NCI-H345 (cell line): ENCODE measurements at regions not wholly inside any gene's neighbourhood (a gene's known extent, or its start where the extent isn't known, plus 50 kb on each side); places are given as distances from the start of the nearest gene placed in this dataset.

Experiments
- DNase-seq: peaks from one replicate; lab custom pipeline; 2025; lab: John Stamatoyannopoulos, UW

DNA sequence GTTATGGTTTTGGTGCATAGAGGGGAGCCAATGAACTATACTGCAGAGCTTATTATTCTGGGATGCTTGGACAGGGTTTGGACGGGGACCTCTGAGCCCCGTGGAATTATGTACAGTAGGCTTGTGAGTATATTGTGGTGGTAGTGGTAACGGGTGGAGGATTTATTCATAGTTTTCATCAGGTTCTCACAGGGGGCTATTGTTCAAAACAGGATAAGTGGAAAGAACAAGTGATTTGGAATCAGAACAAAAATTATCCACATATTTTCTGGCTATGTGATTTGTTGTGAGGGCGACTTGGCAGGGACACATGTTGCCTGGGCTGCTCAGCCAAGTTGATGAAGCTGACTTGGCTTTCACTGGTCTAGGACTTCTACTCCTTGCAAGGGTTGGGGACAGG, 64.6 kb upstream of the ELOVL5 start:
- no peak for DNase-seq

DNA sequence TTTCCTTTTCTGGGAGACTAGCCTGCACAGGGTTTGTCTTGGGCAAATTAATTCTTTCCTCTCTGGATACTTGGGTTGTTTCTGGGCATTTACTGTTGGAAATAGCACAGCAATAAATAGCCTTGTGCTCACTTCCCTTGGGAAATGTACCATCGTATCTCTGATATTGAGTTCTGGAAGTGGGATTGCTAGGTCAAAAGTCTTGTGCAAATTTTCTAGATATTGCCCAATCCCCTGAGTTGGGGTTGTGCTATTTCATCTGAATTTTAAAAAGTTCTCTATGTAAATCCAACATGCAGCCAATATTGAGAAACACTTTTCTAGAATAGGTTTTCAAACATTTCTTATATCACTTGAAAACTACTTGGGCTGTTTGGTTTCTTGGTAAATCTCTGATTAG, 64.0 kb upstream of the ELOVL5 start:
- no peak for DNase-seq

DNA sequence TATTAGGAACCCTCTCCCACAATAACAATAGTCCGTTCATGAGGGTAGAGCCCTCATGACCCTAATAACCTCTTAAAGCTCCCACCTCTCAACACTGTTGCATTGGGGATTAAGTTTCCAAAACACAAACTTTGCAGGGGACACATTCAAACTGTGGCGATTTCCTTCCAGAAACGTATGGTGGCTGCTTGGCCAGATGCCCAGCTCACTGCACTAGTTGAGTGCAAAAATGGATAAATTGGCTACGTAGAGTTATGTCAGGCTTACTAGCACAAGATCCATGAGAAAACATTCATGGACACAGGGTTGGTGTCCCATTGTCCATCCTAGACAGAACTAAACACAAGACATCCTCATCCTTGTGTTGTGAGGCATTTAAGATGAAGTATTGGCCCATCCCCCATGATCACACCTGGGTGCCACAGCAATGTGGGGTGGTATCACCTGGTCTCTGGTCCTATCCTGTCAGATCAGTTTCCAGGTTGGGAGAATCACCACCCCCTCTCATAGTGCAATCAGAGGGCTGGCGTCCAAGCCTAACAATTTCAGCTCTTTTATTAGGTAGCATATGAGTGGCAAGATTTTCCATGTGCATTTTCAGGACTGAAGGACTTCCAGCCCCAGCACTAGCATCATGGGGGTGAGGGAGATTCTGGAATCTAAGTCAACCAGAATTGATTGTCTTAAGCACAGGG, 63.4 kb upstream of the ELOVL5 start:
- no peak for DNase-seq

DNA sequence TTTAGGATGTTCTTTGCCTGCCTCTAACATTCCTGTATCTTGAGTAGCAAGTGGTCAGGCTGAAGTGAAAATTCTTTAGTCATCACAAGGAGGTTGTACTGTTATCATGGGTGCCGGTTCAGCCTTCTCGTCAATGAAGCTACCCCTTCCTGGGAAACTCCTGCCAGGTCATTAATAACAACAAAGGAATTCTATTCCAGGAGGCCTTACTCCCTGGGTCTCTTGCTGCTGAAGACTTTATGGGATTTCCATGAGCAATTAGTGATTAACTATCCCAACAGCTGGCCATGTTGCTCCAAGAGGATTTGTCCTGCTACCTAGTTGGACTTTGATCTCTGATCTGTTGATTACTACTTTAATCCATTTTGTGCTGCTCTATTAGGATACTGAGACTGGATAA, 62.7 kb upstream of the ELOVL5 start:
- no peak for DNase-seq

DNA sequence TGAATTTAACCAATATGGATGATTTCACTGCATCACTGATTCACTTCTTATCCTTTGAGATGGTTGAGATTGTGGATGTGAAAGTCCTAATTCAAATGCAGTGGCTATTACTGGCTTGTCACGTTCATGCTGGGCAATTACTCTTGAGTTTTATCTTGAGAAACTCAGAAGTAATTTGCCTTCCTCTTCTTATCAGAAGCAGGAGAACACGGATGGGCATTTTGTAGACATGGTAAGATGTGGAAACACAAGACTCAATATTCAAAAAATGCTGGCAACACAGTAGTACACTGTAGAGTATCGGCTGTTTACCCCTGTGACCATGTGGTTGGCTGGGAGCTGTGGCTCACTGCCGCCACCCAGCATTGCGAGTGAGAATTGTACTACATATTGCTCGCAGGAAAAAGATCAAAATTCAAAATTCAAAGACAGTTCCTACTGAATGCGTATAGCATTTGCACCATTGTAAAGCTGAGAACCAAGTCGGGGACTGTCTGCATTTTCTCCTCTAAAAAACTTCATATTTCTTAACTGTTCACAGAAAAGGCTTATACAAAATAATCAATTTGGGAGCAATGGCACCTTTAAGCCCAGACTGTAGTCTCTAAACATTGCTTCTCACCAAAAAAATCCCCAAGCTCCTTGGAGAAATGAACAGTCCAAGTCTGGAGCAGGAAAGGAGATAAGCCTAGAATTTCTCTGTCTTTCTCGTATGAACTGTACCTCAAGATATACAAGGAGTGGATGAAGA, 61.9 kb upstream of the ELOVL5 start:
- no peak for DNase-seq

DNA sequence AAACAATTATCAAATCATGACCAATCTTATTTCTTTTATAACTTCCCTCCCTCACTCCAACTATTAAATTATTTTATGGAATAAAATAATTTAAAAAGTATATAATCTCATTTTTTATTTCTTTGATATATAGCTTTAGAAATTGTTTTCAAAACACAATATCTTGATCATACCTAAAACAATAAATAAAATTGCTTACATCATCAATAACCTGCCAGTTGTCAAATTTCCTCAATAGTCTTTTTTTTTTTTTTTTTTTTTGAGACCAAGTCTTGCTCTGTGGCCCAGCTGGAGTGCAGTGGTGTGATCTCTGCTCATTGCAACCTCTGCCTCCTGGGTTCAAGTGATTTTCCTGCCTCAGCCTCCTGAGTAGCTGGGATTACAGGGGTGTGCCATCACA, 60.1 kb upstream of the ELOVL5 start:
- no peak for DNase-seq

DNA sequence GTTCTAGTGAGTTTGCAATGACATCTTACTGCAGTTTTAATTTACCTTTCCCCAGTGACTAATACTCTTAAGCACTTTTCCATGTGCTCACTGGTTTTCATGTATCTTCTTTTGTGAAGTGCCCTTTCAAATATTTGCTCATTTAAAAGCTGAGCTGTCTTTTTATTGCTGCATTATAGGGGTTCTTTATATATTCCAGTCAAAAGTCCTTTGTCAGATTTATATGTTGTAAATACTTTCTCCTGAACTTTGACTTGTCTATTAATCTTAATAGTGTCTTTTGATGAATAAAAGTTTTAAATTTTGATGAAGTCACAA, 50.2 kb upstream of the ELOVL5 start:
- DNase-seq = no peak

DNA sequence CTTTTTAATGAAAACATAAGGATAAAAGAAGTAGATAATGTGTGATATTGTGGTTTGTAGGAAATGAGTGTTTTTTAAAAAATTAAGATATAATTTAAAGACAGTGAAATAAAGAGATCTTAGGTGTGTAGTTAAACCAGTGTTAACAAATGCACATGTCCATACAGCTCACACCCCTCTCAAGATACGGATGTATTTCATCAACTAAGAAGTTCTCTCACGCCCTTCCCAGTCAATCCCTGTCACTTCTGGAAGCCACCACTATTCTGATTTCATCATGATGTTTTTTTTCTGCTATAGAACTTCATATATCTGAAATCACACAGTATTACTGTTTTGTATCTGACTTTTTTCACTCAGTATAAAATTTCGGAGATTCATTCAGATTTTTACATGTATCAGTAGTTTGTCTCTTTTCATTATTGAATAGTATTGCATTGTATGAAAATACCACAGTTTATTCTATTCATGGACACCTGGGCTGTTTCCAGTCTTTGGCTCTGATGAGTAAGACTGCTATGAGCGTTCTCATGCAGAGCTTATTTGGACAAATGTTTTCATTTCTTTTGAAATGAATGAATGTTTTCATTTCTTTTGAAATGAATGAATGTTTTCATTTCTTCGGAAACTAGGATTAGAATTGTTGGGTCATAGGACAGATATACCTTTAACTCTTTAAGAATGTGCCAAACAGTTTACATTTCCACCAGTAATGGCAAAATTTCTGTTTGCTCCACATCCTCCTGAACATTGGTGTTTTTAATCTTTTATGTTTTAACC, 49.7 kb upstream of the ELOVL5 start:
- DNase-seq = no peak
